Loucy (cell line): ENCODE measurements at regions not wholly inside any gene's neighbourhood (a gene's known extent, or its start where the extent isn't known, plus 50 kb on each side); places are given as distances from the start of the nearest gene placed in this dataset.

Experiments used
- H2AFZ ChIP-seq: fragments of 200-600 bp; sonication (generic); 2 replicates; pipeline ENCODE4 v1.6.0; 2016; ENCODE audit warnings: antibody characterized with exemption, mild to moderate bottlenecking, low read length, moderate library complexity
- H3F3A ChIP-seq: fragments of 200-600 bp; 2 replicates; pipeline ENCODE4 v1.6.0; 2016; ENCODE audit warnings: antibody characterized with exemption, low read depth, mild to moderate bottlenecking
- H3K27me3 ChIP-seq: fragments of 200-600 bp; sonication (generic); 2 replicates; pipeline ENCODE4 v1.6.1; 2014; ENCODE audit warnings: low read length, mild to moderate bottlenecking; ENCODE audit not compliant: insufficient read depth, poor library complexity, severe bottlenecking
- H3K36me3 ChIP-seq: fragments of 200-600 bp; sonication (generic); 2 replicates; pipeline ENCODE4 v1.6.1; 2016; ENCODE audit warnings: low read length; ENCODE audit not compliant: insufficient read depth
- H3K4me1 ChIP-seq: fragments of 200-600 bp; sonication (generic); 2 replicates; pipeline ENCODE4 v1.5.1; 2014; ENCODE audit warnings: low read length, mild to moderate bottlenecking; ENCODE audit not compliant: insufficient read depth, poor library complexity, severe bottlenecking
- H3K4me2 ChIP-seq: fragments of 200-600 bp; sonication (generic); 2 replicates; pipeline ENCODE4 v1.6.0; 2014; ENCODE audit warnings: antibody characterized with exemption, low read length, low read depth, mild to moderate bottlenecking; ENCODE audit not compliant: poor library complexity, severe bottlenecking
- H3K4me3 ChIP-seq: fragments of 200-600 bp; sonication (generic); 2 replicates; pipeline ENCODE4 v1.5.1; 2014; ENCODE audit warnings: low read length, mild to moderate bottlenecking, mixed read lengths; ENCODE audit not compliant: poor library complexity, severe bottlenecking
- H3K79me2 ChIP-seq: fragments of 200-600 bp; sonication (generic); 2 replicates; pipeline ENCODE4 v1.6.1; 2014; ENCODE audit warnings: low read length; ENCODE audit not compliant: insufficient read depth
- H3K9ac ChIP-seq: fragments of 200-600 bp; sonication (generic); 2 replicates; pipeline ENCODE4 v1.6.0; 2014; ENCODE audit warnings: mild to moderate bottlenecking, low read depth, low read length, moderate library complexity; ENCODE audit not compliant: poor library complexity, severe bottlenecking
- H3K9me2 ChIP-seq: fragments of 200-600 bp; sonication (generic); replicated peaks from 2 replicates; pipeline ENCODE4 v1.6.1; 2016; ENCODE audit warnings: low read depth, low read length, mixed read lengths
- H3K9me3 ChIP-seq: fragments of 200-600 bp; sonication (generic); 2 replicates; pipeline ENCODE4 v1.6.1; 2014; ENCODE audit warnings: mild to moderate bottlenecking, antibody characterized with exemption, low read length, low read depth; ENCODE audit not compliant: insufficient read depth
- H4K20me1 ChIP-seq: fragments of 200-600 bp; sonication (generic); 2 replicates; pipeline ENCODE4 v1.6.0; 2014; ENCODE audit warnings: antibody characterized with exemption, low read length, mild to moderate bottlenecking; ENCODE audit not compliant: insufficient read depth, poor library complexity, severe bottlenecking
- CTCF ChIP-seq: fragments of 200-600 bp; sonication (generic); conservative IDR thresholded peaks from 2 replicates; pipeline ENCODE4 v1.5.1; 2014; ENCODE audit warnings: mild to moderate bottlenecking, antibody characterized with exemption, low read length
- EZH2phosphoT487 ChIP-seq: fragments of 200-600 bp; IDR thresholded peaks from 2 replicates; pipeline ENCODE4 v1.6.1; 2018; ENCODE audit warnings: antibody characterized with exemption, mild to moderate bottlenecking, moderate library complexity, borderline replicate concordance

DNA sequence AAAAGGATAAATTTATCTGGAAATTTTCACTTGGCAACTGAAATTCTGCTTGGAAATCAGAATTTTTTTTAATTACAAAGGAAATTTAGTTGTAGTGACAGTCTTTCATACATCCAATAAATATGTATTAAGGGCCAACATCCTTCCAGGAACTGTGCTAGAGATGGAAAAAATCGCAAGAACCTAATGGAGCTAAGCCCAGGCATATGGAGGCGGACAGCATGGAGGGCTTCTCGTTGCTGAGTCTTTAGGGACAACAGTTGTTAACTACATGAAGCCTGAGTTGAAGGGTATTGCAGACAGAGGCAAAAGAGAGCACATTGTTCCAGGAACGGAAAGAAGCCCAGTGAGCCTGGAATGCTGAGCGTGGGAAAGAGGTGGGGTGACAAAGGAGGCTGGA, 208.9 kb downstream of the IBTK start:
- Histone ChIP-seq H3K9me2 (no peaks in the 10 kb centered on the region), H3K9ac (peak overlapping the region; percentile 47), H3K79me2 (peaks cover 31% of the 10 kb centered on the region; the same call in 1 of the 2 replicates), H3K4me1 (peaks cover 7% of the 10 kb centered on the region), H3K27me3 (no peaks in the 10 kb centered on the region), H3K36me3 (no peaks in the 10 kb centered on the region), H3F3A (no peaks in the 10 kb centered on the region), H4K20me1 (no peaks in the 10 kb centered on the region), H3K4me2 (peak overlapping the region; percentile 50), H2AFZ (no peak overlapping the region), H3K4me3 (peak overlapping the region; percentile 54), H3K9me3 (no peaks in the 10 kb centered on the region)
- TF ChIP-seq EZH2phosphoT487: no peak
- no peak for TF ChIP-seq CTCF

DNA sequence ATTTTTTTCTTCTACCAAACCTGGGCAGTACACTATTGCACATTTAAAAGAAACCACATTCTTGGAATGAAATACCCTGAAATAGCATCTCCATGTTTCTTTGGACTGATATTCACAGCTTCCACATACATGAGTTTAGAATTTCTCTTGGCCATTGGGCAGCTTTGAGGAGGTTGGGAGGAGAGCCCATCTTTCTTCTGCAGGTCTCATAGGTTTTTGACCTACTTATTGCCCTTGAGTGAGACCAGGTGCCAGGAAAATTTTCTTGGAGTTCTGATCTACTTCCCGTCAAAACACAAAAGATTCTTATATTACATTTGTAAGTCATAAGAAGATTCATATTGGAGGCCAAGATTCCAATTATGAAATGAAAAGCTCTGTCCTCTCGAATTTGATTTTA, 212.0 kb downstream of the IBTK start:
- Histone ChIP-seq H3K9me3 (no peaks in the 10 kb centered on the region), H3K27me3 (no peaks in the 10 kb centered on the region)

GRCh38 chr6:82033631-82034211, 213.8 kb downstream of the IBTK start:
- TF ChIP-seq EZH2phosphoT487 (no peak), CTCF (no peak)
- Histone ChIP-seq H3K36me3 (no peaks in the 10 kb centered on the region), H3K9ac (no peak overlapping the region), H3K4me2 (no peak overlapping the region), H4K20me1 (no peaks in the 10 kb centered on the region), H3K4me1 (no peaks in the 10 kb centered on the region), H3K9me3 (no peaks in the 10 kb centered on the region), H3K9me2 (no peaks in the 10 kb centered on the region), H3K79me2 (peaks cover 37% of the 10 kb centered on the region; the same call in 1 of the 2 replicates), H3F3A (no peaks in the 10 kb centered on the region), H3K4me3 (peak overlapping the region; percentile 32), H3K27me3 (no peaks in the 10 kb centered on the region), H2AFZ (no peak overlapping the region)

More for the DNA sequence above, 212.0 kb downstream of the IBTK start:
- Histone ChIP-seq H3K79me2 (peaks cover 36% of the 10 kb centered on the region; the same call in 1 of the 2 replicates), H3K4me2 (peak overlapping the region; percentile 30), H3K9ac (no peak overlapping the region), H3K36me3 (no peaks in the 10 kb centered on the region), H3K9me2 (no peaks in the 10 kb centered on the region), H4K20me1 (no peaks in the 10 kb centered on the region), H3K4me3 (no peak overlapping the region), H3K4me1 (peaks cover 7% of the 10 kb centered on the region), H3F3A (no peaks in the 10 kb centered on the region), H2AFZ (no peak overlapping the region)
- TF ChIP-seq CTCF: no peak
- no peak for TF ChIP-seq EZH2phosphoT487
